AG04450 (cell line): ENCODE measurements at regions not wholly inside any gene's neighbourhood (a gene's known extent, or its start where the extent isn't known, plus 50 kb on each side); places are given as distances from the start of the nearest gene placed in this dataset.

ENCODE experiments used
- CTCF ChIA-PET: fragments of 300-600, 350-600 bp; formaldehyde crosslinking; extraction: SDS; loops from one replicate; lab custom pipeline; 2022; ENCODE audit warnings: antibody characterized with exemption, inconsistent platforms; lab: Charles Lee
- POLR2A ChIA-PET: fragments of 350-600 bp; formaldehyde crosslinking; extraction: SDS; loops from one replicate; lab custom pipeline; 2021; ENCODE audit warnings: antibody characterized with exemption, inconsistent platforms; lab: Yijun Ruan, JAX
- DNase-seq: peaks from one replicate; pipeline ENCODE4 v3.0.0-alpha.2; 2011; ENCODE audit warnings: low read depth, low spot score
- H3K27ac ChIP-seq: one replicate; pipeline ENCODE4 v1.5.1; 2012; ENCODE audit warnings: low read depth, low read length, control low read depth
- H3K27me3 ChIP-seq: one replicate; pipeline ENCODE4 v1.6.0; 2012; ENCODE audit warnings: low read length; ENCODE audit not compliant: control insufficient read depth, insufficient read depth
- H3K4me3 ChIP-seq: 2 replicates; pipeline ENCODE4 v1.5.1; 2011; ENCODE audit warnings: mild to moderate bottlenecking, low read depth, low read length, control low read depth
- H3K9me3 ChIP-seq: 2 replicates; pipeline ENCODE4 v1.5.1; 2012; ENCODE audit warnings: low read length; ENCODE audit not compliant: control insufficient read depth, insufficient read depth
- TF ChIP-seq, protein P1 (sequence below): IDR thresholded peaks from 2 replicates; pipeline ENCODE4 v1.5.1; 2011; ENCODE audit warnings: low read depth, low read length, control low read depth, inconsistent platforms

DNA sequence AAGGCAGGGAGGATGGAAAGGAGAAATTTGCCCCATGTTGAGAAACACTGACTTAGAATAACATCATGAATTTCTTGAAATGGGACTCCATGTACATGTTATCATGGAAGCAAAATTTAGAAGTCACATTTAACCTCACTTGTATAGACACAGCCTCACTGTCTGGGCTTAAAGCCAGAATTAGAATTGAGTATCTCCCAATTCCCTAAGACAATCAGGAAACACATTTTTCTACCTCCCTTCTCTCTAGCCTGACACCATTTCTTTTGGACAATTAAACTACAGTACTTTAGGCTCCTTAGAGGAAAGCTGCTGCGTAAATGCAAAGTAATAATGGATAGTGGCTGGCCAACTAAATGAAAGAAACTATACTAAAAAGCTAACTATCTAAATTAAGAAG lies 795.5 kb downstream of the C12orf50 start:
- CTCF ChIA-PET, result no interaction called here
- POLR2A ChIA-PET, result no interaction called here
- Histone ChIP-seq H3K27me3 (no peaks in the 10 kb centered on the region), H3K4me3 (no peak overlapping the region), H3K9me3 (no peaks in the 10 kb centered on the region), H3K27ac (no peak overlapping the region)
- DNase-seq, result no peak
- TF ChIP-seq, protein P1, sequence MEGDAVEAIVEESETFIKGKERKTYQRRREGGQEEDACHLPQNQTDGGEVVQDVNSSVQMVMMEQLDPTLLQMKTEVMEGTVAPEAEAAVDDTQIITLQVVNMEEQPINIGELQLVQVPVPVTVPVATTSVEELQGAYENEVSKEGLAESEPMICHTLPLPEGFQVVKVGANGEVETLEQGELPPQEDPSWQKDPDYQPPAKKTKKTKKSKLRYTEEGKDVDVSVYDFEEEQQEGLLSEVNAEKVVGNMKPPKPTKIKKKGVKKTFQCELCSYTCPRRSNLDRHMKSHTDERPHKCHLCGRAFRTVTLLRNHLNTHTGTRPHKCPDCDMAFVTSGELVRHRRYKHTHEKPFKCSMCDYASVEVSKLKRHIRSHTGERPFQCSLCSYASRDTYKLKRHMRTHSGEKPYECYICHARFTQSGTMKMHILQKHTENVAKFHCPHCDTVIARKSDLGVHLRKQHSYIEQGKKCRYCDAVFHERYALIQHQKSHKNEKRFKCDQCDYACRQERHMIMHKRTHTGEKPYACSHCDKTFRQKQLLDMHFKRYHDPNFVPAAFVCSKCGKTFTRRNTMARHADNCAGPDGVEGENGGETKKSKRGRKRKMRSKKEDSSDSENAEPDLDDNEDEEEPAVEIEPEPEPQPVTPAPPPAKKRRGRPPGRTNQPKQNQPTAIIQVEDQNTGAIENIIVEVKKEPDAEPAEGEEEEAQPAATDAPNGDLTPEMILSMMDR, result no peak

DNA sequence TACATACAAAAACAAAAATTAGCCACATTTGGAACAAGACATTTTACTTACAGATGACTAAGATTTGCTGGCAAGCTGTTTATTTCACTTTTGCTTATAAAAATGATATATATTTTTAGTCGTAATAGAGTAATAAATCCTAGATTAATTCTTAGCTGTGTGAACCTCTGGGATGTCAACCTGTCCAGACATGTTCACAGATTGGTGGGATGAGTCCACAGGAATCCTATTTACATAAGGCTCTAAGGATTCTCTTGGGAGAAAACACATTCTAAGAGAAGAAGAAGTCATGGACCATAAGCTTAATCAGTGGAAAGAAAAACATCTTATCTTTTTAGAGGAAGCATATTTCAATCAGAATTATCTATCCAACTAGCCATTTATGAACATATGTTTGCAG lies 797.4 kb downstream of the C12orf50 start:
- CTCF ChIA-PET, result interaction anchor here (0.6 to 0.7 kb wide), 2 partner anchors 13 to 721 kb away, joined by 3 read pairs; no protein-coding TSS in a partner anchor
- POLR2A ChIA-PET, result no interaction called here
- DNase-seq, result no peak

DNA sequence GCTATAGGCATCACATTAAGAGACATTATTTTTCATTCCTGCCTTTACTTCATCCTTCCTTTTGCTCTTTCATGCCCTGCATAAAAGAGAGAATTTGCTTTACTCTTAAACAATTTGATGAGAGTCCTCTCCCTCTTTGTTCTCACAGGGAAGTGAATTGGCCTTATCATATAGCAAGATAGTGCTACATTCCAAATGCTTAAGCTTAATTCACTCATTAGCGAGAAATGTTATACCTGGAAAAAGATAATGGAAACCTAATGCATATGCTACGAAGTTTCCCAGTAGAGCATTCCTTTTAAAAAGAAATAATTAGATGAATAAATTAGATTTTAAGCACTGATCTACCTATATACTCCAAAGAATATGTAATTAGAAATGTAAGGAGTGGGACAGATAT lies 798.8 kb downstream of the C12orf50 start:
- POLR2A ChIA-PET, result no interaction called here
- TF ChIP-seq, protein P1, result no peak
- no peak for DNase-seq
- Histone ChIP-seq H3K9me3 (no peaks in the 10 kb centered on the region), H3K27me3 (no peaks in the 10 kb centered on the region), H3K27ac (no peak overlapping the region), H3K4me3 (no peak overlapping the region)
- CTCF ChIA-PET, result no interaction called here

More for the DNA sequence above, 797.4 kb downstream of the C12orf50 start:
- H3K9me3 ChIP-seq, result no peaks in the 10 kb centered on the region
- TF ChIP-seq, protein P1, result no peak
- no peak overlapping the region for H3K4me3 ChIP-seq
- H3K27me3 ChIP-seq, result no peaks in the 10 kb centered on the region
- no peak overlapping the region for H3K27ac ChIP-seq

DNA sequence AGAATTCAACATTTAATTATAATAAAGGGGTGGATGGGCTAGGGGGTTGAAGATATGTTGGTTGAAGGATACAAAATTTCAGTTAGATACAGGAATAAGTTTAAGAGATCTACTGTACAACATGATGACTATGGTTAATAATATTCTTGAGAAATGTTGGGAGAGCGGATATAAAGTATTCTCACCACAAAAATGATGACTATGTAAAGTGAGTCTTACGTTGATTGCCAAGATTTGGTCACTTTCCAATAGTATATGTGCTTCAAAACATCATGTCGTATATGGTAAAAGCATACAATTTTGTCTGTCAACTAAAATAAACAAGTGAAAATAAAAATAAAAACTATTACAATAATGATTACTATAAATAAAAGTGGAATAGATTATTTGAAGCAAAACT lies 802.0 kb downstream of the C12orf50 start:
- DNase-seq, result no peak

DNA sequence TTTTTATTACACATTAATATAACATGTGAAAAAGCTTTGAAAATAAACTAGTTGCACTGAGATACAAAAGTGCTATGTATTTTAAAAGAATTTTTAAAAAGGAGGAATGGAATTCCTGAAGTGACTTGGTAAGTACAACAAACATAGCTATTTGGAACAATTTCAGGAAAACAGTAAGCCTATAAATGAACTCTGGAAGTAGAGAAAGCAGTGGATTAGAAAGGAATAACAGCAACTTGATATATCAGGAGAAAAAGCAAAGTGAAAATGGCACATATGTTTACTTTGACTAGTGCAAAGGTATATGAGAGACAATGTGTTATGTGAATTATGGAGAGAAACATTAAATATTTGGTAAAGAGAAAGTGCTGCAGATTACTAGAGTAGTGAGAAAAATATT lies 811.7 kb downstream of the C12orf50 start:
- no peak overlapping the region for H3K27ac ChIP-seq
- POLR2A ChIA-PET, result no interaction called here
- TF ChIP-seq, protein P1, result no peak

More for the DNA sequence above, 802.0 kb downstream of the C12orf50 start:
- Histone ChIP-seq H3K4me3 (no peak overlapping the region), H3K27me3 (no peaks in the 10 kb centered on the region), H3K9me3 (no peaks in the 10 kb centered on the region), H3K27ac (no peak overlapping the region)
- TF ChIP-seq, protein P1, result no peak
- ChIA-PET CTCF (no interaction called here), POLR2A (no interaction called here)

More for the DNA sequence above, 811.7 kb downstream of the C12orf50 start:
- H3K4me3 ChIP-seq, result no peak overlapping the region
- CTCF ChIA-PET, result no interaction called here
- H3K27me3 ChIP-seq, result no peaks in the 10 kb centered on the region
- no peaks in the 10 kb centered on the region for H3K9me3 ChIP-seq
- DNase-seq, result no peak
